Breast epithelium (tissue), 3 donors: ENCODE measurements at regions not wholly inside any gene's neighbourhood (a gene's known extent, or its start where the extent isn't known, plus 50 kb on each side); places are given as distances from the start of the nearest gene placed in this dataset.

Experiments used
- CTCF ChIP-seq, 3 donors: fragments of 450-650 bp; IDR thresholded peaks; one replicate each; pipeline ENCODE4 v1.5.1; 2016 to 2017; ENCODE audit warnings: antibody characterized with exemption in 3 of 3, mild to moderate bottlenecking in 3 of 3, moderate library complexity in 3 of 3
- POLR2A ChIP-seq: fragments of 450-650 bp; IDR thresholded peaks from one replicate; pipeline ENCODE4 v1.6.1; 2016; ENCODE audit warnings: antibody characterized with exemption, mild to moderate bottlenecking, moderate library complexity
- POLR2AphosphoS5 ChIP-seq, 3 donors: sonication (generic); formaldehyde crosslinking; IDR thresholded peaks; one replicate each; pipeline ENCODE4 v1.6.1; 2017; ENCODE audit warnings: antibody characterized with exemption in 3 of 3

DNA sequence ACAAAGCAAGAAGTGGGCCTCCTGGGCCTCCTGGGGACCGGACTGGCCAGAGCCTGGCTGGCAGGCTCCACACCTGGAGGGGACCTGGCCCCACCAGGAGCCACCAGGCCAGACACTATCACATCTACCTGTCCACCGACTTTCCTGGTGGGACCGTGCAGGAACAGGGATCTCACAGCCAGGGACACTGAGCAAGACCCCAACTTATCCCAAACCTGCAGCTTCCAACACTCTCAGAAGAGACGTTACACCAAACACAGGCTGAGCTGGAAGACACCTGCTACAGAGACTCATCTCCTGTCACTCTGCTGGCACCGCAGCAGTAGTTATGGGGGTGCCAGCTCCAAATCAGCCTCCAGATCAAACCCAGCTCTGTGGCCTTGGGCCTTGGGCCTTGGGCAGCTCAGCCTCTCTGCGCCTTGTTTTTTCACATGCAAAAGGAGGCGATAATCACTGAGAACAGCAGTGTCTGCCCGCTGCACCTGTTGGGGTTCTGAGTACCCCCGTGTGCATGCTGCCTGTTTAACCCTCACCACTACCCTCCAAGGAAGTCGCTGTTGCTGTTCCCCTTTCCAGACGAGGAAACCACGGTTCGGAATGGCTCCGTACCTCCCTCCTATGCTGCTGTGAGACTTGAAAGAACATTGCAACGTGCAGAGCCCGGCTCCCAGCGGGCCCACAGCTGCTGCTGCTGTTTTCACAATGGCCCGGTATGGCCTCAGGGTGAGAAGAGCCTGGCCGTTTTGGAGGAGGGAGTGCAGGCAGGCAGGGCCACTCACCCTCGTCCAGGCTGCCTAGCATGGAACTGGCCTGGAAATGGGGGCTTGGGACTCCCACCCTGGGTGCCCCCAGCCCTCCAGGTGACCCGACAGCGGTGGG, 69.6 kb downstream of the ADRA2C start:
- TF ChIP-seq POLR2AphosphoS5 (IDR thresholded peaks at IDR 0.05) (no peak), CTCF (IDR thresholded peaks at IDR 0.05) (no peak), POLR2A (no peak)
